GM21825 (cell line): ENCODE measurements at regions not wholly inside any gene's neighbourhood (a gene's known extent, or its start where the extent isn't known, plus 50 kb on each side); places are given as distances from the start of the nearest gene placed in this dataset.
"Not testable (repeated sequence)": the region's sequence is repeated elsewhere in the genome, so short reads cannot be mapped to it uniquely, and the experiment has no call there.

Experiments
- ATAC-seq: cut with Tn5 transposase; IDR thresholded peaks from one replicate; pipeline ENCODE4 v1.9.1; 2021; ENCODE audit warnings: mild to moderate bottlenecking, moderate library complexity; ENCODE audit not compliant: unreplicated experiment

- ATAC-seq, result no peak
Measured at GRCh38 chr12:83784298-83784890, 1097.7 kb downstream of the TMTC2 start.

- no peak for ATAC-seq
Measured at GRCh38 chr12:83779526-83779925, 1092.8 kb downstream of the TMTC2 start.

GRCh38 chr12:83769151-83769550 lies 1082.4 kb downstream of the TMTC2 start:
- ATAC-seq, result no peak

GRCh38 chr12:83767723-83768122 lies 1081.0 kb downstream of the TMTC2 start:
- no peak for ATAC-seq

GRCh38 chr12:83763425-83763824 lies 1076.7 kb downstream of the TMTC2 start:
- ATAC-seq, result no peak

- no peak for ATAC-seq
Measured at GRCh38 chr12:83759906-83760305, 1073.2 kb downstream of the TMTC2 start.

GRCh38 chr12:83758888-83759631 lies 1072.4 kb downstream of the TMTC2 start:
- no peak for ATAC-seq

- no peak for ATAC-seq
Measured at GRCh38 chr12:83753904-83754303, 1067.2 kb downstream of the TMTC2 start.

- ATAC-seq, result no peak
Measured at GRCh38 chr12:83753205-83753604, 1066.5 kb downstream of the TMTC2 start.

GRCh38 chr12:83739607-83740006 lies 1052.9 kb downstream of the TMTC2 start:
- ATAC-seq, result no peak

GRCh38 chr12:83710851-83711250 lies 1024.1 kb downstream of the TMTC2 start:
- ATAC-seq, result no peak

- no peak for ATAC-seq
Measured at GRCh38 chr12:83709899-83710298, 1023.2 kb downstream of the TMTC2 start.

- ATAC-seq, result no peak
Measured at GRCh38 chr12:83700838-83701237, 1014.1 kb downstream of the TMTC2 start.

- not testable (repeated sequence) for ATAC-seq
Measured at GRCh38 chr12:83696311-83696710, 1009.6 kb downstream of the TMTC2 start.

- ATAC-seq, result no peak
Measured at GRCh38 chr12:83691730-83692129, 1005.0 kb downstream of the TMTC2 start.

GRCh38 chr12:83690465-83690864 lies 1003.8 kb downstream of the TMTC2 start:
- ATAC-seq, result no peak

- no peak for ATAC-seq
Measured at GRCh38 chr12:83689333-83689732, 1002.6 kb downstream of the TMTC2 start.

- ATAC-seq, result no peak
Measured at GRCh38 chr12:83676781-83677295, 990.1 kb downstream of the TMTC2 start.

GRCh38 chr12:83666690-83667089 lies 980.0 kb downstream of the TMTC2 start:
- no peak for ATAC-seq

GRCh38 chr12:83665634-83666218 lies 979.0 kb downstream of the TMTC2 start:
- no peak for ATAC-seq

GRCh38 chr12:83664650-83665049 lies 977.9 kb downstream of the TMTC2 start:
- no peak for ATAC-seq

GRCh38 chr12:83660727-83661358 lies 974.1 kb downstream of the TMTC2 start:
- no peak for ATAC-seq
